NCI-H2227 treated with DMSO at 0.1 percent for 48 hours (cell line): ENCODE measurements at regions not wholly inside any gene's neighbourhood (a gene's known extent, or its start where the extent isn't known, plus 50 kb on each side); places are given as distances from the start of the nearest gene placed in this dataset.

Experiments used
- DNase-seq: peaks from one replicate; lab custom pipeline; 2025; lab: John Stamatoyannopoulos, UW

DNA sequence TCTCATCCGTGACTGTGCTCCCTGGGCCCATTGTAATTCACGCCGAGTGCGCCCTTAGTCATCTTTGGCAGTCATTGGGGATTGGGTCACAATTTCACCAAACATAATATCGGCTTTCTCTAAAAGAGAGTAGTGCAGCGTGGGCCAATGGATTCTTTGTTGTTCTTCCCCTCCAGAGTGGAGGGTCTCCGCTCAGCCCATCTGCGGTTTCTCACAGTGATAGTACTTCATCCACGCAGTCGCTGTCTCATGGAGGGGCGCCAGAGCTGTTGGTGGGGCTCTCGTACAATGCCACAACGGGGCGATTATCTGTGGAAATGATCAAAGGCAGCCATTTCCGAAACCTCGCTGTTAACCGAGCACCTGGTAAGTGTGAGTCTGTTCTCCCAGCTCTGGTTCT lies 321.8 kb downstream of the SNAPC1 start:
- no peak for DNase-seq

DNA sequence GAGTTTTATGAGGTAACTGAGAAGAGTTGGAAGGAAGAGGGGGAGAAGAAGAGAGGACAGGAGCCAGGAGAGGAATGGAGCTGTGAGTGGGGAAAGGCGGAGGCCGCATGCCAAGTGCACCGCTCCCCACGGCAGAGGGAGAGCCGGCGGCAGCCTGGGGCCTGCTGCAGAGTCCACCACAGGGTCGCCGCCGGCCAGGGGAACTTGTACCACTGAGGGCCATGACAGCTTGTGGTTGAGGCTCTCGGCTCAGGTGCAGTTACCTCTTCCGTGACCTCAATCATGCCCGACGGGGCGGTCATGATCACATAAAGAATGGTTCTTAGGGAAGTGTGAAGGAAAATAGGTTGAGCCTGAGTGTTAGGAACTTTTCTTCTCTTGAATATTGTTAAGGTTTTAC lies 325.0 kb downstream of the SNAPC1 start:
- DNase-seq, result no peak

DNA sequence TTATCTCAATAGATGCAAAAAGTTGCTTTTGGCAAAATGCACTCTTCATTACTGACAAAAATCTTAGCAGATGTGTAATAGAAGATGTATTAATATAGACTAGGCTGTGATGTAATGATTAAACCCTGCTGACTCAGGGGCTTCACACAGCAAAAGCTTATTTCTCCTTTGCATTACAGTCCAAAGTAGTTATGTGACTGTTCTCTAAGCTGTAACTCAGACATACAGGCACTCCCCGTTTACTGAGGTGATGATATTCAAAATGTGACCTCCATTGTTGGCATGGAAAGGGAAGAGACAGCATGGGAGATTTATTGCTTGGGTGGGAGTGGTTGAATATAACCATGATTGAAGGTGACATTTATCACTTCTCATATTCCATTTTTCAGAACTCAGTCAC lies 331.5 kb downstream of the SNAPC1 start:
- DNase-seq, result no peak

DNA sequence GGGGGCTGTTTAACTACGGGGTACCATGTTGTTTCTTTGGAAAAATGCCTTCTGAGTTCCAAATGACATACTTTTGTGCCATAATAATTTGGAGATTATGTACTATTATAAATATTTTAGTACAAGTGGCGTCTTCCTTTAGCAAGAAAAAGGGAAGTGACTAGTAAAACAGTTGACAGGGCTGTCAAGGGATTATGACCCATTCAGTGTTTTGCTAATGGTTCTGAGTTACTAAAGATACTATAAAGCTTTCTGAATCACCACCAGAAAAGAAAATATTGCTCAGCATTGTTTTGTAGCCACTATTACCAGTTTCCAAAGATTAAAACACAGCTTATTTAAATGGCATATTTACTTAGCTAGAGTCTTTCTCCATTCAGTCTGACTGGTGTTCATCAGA lies 334.9 kb downstream of the SNAPC1 start:
- no peak for DNase-seq

DNA sequence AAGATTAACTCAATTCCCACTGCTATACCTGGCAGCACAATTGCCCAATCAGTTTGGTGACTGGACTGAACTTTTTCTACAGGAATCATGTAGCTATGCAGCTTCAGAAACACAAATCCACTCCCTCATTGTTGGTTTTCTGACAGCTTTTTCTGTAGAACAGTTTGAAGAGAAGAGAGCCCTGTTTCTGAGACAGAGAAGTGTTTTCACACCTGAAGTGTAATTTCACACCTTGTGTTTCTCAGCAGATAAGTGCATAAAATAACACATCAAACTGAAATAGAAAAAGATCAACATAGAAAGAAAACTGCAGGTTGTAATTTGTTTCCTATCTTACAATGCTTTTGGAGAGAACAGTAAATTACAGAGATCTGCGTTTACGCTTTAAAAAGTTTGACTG lies 335.6 kb downstream of the SNAPC1 start:
- DNase-seq, result no peak

DNA sequence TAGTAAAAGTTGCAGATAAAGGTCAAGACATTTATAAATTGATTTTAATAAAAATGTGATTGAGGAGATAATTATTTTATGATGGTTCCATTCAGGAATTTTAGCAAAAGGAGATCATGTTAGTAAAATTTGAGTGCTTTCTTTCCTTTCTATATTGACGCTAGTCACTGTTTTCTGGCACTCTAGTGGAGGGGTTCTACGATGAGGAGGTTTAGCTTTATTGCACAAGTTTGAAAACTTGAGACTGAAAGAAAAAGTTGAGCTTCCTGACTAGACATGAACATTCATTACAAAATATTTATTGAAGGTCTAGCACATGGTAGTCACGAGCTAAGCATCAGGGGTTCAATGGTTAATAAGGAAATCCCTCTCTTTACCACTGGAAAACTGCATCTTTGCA lies 336.1 kb downstream of the SNAPC1 start:
- no peak for DNase-seq

DNA sequence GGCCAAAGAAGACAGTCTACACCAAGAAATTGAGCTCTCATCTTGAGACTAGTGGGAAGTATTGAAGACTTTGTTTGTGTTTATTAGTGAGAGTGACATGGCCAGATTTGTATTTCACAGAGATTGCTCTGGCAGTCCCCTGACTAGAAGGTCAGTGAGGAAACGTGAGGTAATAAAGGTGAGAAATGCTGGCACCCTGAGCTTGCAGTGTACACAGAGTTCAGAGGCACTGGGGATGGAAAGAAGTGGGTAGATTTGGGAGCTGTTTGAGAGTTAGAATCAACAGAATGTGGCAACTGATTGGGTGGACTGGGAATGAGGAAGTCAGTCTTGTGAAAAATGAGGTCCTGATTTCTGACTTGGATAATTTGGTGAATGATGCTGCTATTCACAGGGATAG lies 336.9 kb downstream of the SNAPC1 start:
- DNase-seq, result no peak

DNA sequence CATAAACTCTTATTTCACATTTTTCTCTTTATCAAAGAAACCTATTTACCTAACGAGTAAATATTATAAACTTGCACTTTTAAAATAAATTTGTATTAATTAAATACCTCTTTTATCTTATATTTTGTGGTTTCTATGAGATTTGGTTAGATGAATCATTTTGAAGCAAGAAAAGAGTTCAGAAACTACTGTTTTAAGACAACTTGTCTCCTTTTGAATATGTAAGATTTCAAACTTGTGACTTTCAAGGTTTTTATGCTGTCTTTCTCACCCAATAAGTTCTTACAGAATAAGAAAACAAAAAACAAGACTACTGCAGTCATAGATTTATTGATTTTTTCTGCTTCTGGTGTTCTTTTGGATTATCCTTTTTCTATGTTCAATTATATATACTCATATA lies 339.0 kb downstream of the SNAPC1 start:
- no peak for DNase-seq

DNA sequence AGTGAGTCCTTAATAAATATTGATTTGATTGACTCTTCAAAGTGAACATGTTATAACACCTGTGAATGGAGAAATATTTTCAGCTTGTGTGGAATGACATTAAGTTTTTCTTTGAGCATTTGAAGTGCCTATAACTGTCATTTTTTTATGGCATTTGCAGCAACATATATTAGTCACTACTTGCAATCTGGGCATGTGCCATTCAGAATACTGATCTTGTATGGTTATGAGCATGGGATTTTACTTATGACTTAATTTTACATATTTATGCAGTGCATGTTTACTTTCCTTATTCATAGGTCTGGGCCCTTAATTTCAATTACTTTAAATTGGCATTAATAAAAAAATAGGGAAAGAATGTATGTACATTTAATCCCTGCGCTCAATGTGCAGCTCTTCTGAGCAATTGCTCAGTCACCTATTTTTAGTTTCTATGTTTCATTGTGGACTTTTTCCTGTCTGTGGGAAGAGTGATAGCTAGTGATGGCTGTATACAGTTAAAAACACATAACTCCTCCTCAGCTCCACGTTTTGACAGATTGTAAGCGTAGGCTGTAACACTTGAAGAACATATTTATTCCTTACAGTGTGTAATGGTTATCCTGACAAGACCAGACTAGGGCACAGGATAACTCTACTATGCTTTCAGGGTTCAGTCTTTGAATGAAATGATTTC lies 339.6 kb downstream of the SNAPC1 start:
- DNase-seq, result no peak

DNA sequence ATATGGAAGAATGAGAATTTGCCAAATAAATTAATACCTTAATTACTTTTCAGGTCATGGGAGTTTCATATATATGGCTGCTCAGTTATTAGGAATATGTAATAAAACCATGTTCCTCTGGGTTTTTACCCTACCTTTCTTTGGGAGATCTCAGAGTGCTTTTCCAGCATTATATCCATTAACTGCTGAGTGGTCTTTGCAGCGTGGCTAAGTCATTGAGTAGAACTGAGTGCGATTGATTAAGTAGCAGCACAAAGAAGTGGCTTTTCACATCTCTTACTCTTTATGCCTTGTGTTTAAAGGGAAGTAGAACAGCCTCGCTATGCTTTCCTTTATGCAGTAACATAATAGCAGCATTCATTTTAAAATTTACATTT lies 340.1 kb downstream of the SNAPC1 start:
- DNase-seq, result no peak

DNA sequence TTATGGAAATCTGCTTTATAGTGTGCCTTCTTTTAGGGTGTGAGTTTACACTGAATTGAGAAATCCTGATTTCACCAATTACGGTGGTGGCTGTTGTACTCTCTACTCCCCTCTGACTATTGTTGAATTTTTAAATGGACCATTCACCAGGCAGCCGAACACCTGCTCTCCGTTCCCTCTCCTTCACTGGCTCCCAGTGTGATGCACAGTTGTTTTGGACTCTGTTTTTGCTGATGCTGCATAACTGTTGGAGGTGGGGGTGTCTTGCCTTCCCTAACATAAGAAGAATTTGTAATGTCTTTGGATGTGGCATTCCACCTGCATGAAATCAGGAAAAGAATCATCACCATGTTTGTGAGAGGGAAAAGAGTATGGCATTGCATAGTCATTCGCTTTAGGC lies 341.2 kb downstream of the SNAPC1 start:
- DNase-seq, result no peak

DNA sequence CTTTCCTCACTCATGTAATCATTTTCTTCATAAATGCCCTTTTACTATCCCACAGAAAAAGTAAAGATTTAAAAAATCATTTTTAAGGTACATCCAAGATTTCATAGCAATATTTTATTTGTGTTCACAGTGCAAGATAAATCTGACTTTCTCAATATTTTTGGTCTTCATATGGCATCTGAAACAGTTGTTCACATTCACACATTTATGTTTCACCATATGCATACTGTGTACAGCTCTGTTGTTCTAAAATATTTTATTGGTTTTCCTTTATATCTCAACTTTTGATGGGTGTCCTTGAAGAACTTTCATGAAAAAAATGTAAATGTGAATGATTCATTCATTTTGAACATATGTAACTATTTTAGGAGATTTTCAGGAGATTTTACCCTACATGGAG lies 348.7 kb downstream of the SNAPC1 start:
- DNase-seq, result no peak

DNA sequence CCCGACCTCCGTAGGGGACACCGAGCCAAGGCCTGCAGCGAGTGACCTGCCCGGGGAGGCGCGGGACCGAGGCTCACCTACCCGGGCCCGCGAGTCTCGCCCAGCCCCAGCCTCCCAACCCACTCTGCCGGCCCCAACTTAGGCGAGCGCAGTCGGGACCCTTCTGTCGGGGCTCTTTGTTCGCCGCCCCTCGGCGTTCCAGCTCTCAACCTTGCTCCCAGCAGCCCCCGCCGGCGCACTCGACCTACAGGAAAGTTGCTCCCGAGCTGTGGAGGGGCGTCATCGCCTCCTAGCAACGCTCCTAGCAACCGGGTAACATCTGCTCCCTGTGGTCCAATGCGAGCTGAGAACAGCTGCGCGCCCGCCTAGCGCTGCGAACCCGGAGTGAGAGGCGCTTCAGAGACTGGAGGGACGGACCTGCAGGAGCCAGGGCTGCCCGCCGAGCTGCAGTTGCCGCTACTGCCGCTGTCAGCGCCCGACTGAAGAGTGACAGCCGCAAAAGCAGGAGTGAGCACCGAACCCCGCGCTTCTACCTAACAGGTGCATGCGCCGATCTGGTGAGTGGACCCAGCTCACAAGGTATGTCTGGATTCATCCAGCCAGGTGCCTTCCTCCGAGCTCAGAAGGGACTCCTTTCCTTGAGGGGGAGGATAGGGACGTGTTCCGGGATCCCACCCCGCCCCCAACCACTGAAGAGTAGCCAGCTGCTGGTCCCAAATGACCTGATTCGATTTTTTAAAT lies 355.0 kb downstream of the SNAPC1 start:
- peak; percentile 89 for DNase-seq

DNA sequence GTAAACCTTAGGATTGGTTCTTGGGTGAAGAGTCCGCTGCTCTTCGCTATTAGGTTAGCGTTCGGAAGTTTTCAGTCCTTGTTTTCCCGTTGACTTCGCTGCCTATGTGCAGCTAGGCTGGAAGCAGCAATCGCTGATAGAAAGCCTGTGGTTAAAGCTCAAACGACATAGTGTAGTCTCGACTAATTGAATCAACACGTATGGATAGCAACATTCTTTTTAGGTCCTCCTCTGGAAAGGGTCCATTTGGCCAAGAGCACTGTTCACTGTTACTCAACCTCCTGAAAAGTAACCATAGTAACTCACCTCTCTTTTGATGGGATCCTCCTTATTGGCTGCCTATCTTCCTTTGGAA lies 355.5 kb downstream of the SNAPC1 start:
- DNase-seq, result no peak

DNA sequence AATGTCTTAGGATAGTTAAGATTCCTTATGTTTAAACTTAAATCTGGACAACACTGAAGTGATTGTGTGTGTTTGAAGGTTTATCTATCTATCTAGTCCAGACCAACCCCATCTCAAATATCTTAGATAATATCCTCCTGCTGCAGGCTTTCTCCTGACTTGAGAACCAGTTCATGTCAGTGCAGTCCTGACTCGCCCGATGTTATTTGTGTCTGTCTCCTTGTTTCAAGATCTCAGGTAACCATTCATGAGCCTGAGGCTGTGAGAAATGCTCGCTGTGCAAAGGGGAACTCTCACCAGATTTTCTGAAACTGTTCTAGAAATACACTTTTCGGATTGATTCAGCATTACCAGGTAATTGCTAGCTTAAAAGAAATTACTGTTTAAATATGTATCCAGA lies 356.2 kb downstream of the SNAPC1 start:
- no peak for DNase-seq

DNA sequence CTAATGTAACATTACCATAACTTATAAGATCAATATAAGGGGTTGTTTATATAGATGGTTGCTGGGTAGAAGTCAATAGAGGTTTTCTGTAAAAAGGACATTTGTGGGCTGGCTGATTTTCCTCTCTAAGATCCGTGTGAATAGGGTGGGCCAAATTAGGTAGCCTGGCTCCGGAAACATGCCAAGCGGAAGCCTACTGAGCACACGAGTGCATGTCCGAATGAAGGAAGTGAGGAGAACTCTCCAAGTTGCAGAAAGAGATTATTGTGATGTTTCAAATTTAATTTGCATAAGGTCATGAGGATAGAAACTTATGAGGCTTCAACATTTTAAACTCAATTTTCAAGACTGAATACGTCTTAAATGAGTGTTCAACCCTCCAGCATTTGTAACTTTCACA lies 356.7 kb downstream of the SNAPC1 start:
- DNase-seq, result no peak

DNA sequence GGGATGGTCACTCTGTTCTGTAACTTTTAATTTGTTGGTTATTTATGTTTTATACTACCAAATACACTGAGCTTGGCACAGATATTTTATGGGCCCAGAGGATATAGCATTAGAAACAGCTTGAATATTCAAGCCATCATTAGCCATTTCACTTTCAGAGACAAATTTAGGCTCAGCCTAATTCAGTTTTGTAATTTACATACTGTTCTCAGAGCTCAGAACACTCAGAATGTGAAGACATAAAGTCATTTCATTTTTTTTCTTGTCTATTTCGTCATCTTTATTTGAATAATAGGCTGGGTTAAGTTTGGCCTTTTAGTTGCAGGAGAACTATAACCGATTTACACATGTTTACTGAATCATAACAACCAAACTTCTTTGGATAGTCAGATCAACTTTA lies 361.7 kb downstream of the SNAPC1 start:
- no peak for DNase-seq

DNA sequence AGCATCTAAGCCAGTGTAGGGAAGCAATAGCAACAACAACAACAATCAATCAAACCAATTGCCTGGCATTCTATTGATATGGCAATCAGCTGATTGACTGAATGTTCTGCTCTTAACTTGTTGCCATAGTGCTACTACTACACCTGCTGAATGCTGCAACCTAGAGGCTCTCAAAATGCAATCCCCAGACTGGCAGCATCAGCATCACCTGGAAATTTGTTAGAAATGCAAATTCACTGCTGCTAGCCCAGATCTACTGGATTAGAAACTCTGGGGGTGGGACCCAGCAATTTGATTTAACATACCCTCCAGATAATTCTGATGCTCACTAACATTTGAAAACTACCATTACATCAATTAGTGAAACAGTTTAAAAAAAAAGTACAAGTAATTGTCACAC lies 363.6 kb downstream of the SNAPC1 start:
- DNase-seq, result no peak

DNA sequence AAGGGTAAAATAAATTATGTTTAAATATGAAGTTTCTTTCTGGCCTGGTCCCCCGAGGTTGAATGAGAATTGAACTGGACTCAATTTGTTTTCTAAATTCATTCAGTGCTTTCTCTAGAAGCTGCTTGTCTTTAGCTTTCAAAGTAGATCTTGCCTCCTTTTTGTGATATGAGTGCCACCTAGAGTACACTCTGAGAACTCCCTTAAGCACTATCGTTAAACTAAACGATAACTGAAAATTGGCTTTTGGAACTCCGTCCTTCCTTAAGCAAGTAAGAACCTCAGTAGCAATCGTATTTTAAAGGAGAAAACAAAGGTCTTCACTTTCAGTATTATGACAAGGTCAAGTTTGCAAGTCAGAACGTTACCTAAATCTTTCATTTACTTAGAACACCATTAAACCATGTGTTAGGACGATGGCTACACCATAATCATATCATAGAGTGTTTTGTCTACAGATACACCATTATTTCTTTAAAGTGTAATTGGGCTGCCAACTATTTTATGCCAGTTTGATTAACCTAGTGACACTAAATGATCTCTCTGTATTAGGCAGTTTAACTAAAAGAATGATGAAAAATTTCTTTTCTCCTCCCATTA lies 364.8 kb downstream of the SNAPC1 start:
- peak; percentile 77 for DNase-seq

DNA sequence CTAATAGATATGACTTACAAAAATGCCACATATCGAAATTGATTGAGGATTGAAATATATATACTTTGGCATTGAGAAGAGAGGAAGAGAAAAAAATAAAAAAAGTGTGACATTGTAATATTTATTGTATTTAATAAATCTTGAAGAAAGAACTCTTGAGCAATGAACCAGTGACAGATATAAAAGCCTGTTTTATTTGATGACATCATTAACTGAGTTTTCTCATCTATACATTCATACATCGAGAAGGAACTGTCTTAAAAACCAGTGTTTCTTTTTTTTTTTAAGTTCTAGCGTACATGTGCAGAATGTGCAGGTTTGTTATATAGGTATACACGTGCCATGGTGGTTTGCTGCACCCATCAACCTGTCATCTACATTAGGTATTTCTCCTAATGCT lies 368.2 kb downstream of the SNAPC1 start:
- DNase-seq, result no peak

DNA sequence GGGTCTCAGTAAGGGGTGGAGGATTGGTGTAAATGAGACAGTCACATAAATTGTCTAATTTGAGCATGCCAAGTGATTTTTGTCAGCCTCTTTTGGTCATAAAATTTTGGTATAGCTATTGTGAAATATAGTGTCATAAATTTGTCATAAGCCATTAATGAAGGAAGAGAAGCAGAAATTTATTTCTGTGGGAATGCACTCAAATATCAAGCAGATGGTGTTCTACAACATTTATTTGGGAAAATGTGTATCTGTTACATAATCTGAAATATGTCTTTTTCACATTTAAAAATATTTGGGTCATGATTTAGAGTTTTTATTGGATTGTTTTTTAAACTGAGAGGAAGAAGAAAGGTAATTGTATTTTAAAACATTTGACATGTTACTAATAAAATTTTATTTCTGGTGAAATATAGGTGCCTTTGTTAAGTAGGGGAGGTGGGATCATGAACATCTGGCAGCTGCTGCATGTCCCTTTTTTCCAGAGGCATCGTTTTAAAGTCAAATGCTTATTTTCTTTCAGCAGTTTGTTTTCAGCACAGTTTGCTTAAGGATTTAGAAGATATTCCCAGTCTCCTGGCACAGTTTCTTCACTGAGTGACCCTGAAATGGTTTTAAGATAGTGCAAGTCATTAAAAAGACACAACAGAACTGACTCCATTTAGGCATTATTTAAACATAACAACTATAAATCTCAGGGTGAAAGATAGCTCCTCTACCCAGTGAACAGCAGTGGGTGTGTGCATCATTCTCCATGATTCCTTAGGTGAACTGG lies 371.7 kb downstream of the SNAPC1 start:
- no peak for DNase-seq

DNA sequence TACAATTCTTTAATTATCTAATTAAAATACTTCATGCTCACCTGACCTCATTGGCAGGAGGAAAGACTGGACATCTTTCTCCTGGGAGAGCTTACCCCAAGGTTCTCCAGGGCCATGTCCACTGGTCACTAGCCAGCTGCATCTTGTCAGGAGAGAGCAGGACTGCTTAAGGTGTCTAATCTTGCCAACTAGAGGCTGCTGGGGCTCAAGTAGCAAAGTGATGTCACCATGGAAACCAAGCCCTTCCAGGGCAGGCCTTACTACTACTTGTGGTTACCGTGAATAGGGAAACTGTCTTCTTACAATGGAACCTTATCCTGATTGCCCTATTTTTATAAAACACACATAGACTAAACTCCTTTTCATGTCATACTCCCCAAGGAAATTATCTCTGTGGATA lies 376.4 kb downstream of the SNAPC1 start:
- no peak for DNase-seq

DNA sequence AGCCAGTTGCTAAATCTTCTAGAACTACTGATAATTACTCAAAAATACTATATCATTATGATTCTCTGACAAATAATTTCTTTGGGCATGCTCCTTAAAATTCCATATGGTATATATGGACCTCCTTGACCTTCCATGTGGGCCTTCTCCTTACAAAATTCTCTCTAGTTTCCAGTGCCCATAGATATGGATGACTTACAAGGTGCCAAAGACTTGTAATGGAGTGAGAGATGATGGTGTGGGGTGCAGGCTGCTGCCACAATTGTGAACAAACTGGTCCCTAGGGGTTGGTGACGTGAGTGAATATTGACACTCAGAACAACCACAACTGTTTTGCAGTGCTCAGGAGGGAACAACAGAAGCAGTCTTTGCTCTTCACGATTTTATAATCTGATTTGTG lies 378.9 kb downstream of the SNAPC1 start:
- DNase-seq, result no peak
